GM12892 (cell line): ENCODE measurements at regions not wholly inside any gene's neighbourhood (a gene's known extent, or its start where the extent isn't known, plus 50 kb on each side); places are given as distances from the start of the nearest gene placed in this dataset.

Experiments
- POLR2A ChIP-seq: IDR thresholded peaks from 2 replicates; pipeline ENCODE4 v1.6.1; 2011; ENCODE audit warnings: low read depth, low read length, control low read depth
- POLR2AphosphoS5 ChIP-seq: IDR thresholded peaks from 2 replicates; pipeline ENCODE4 v1.6.1; 2011; ENCODE audit warnings: low read depth, low read length, control low read depth
- TAF1 ChIP-seq: IDR thresholded peaks from 2 replicates; pipeline ENCODE4 v1.6.1; 2011; ENCODE audit warnings: low read depth, mild to moderate bottlenecking, control low read depth, low read length, borderline replicate concordance

- TF ChIP-seq POLR2A, result no peak
- TF ChIP-seq TAF1, result no peak
- no peak for TF ChIP-seq POLR2AphosphoS5
Measured at GRCh38 chr17:77386502-77387192, 245.9 kb downstream of the SEC14L1 start.
